GM23338 (cell line): ENCODE measurements at regions not wholly inside any gene's neighbourhood (a gene's known extent, or its start where the extent isn't known, plus 50 kb on each side); places are given as distances from the start of the nearest gene placed in this dataset.

Experiments used
- ATAC-seq: fragments of 200-7000 bp; cut with Tn5 transposase; 3 replicates; pipeline ENCODE4 v1.9.1; 2020
- DNase-seq: peaks from one replicate; pipeline ENCODE4 v3.0.0-alpha.2; 2015; ENCODE audit warnings: low spot score
- H2AFZ ChIP-seq: fragments of 200-600 bp; sonication (generic); 2 replicates; pipeline ENCODE4 v1.8.0; 2016; ENCODE audit warnings: antibody characterized with exemption, mild to moderate bottlenecking, moderate library complexity
- H3F3A ChIP-seq: fragments of 200-600 bp; sonication (generic); replicated peaks from 2 replicates; pipeline ENCODE4 v1.8.0; 2017; ENCODE audit warnings: antibody characterized with exemption, mixed run types, low read depth
- H3K27ac ChIP-seq: fragments of 200-600 bp; sonication (generic); 2 replicates; pipeline ENCODE4 v1.6.1; 2016; ENCODE audit warnings: low read depth
- H3K27me3 ChIP-seq: fragments of 200-600 bp; sonication (generic); 2 replicates; pipeline ENCODE4 v1.8.0; 2016; ENCODE audit warnings: mild to moderate bottlenecking, mixed run types, moderate library complexity; ENCODE audit not compliant: insufficient read depth
- H3K36me3 ChIP-seq: fragments of 200-600 bp; sonication (generic); 2 replicates; pipeline ENCODE4 v1.8.0; 2016; ENCODE audit warnings: mild to moderate bottlenecking; ENCODE audit not compliant: insufficient read depth
- H3K4me1 ChIP-seq: fragments of 200-600 bp; sonication (generic); 2 replicates; pipeline ENCODE4 v1.8.0; 2016; ENCODE audit warnings: mild to moderate bottlenecking, moderate library complexity; ENCODE audit not compliant: insufficient read depth
- H3K4me2 ChIP-seq: fragments of 200-600 bp; sonication (generic); 2 replicates; pipeline ENCODE4 v1.7.1; 2017; ENCODE audit warnings: mixed run types
- H3K4me3 ChIP-seq: fragments of 200-600 bp; sonication (generic); 2 replicates; pipeline ENCODE4 v1.6.1; 2016; ENCODE audit warnings: mixed run types
- H3K79me2 ChIP-seq: fragments of 200-600 bp; sonication (generic); replicated peaks from 2 replicates; pipeline ENCODE4 v1.8.0; 2017; ENCODE audit warnings: mild to moderate bottlenecking; ENCODE audit not compliant: insufficient read depth
- H3K9me2 ChIP-seq: fragments of 200-600 bp; sonication (generic); 2 replicates; pipeline ENCODE4 v1.8.0; 2017; ENCODE audit not compliant: insufficient read depth
- H4K20me1 ChIP-seq: fragments of 200-600 bp; sonication (generic); replicated peaks from 2 replicates; pipeline ENCODE4 v1.8.0; 2017; ENCODE audit warnings: mild to moderate bottlenecking; ENCODE audit not compliant: insufficient read depth
- H3K27ac Mint-ChIP-seq: 2 replicates; pipeline ENCODE4 v1.8.0; 2020; ENCODE audit warnings: inconsistent platforms, mild to moderate bottlenecking, moderate library complexity, mixed read lengths
- H3K27me3 Mint-ChIP-seq: 3 replicates; pipeline ENCODE4 v1.8.0; 2022; ENCODE audit warnings: low read depth, mild to moderate bottlenecking, moderate library complexity, mixed read lengths, inconsistent platforms; ENCODE audit not compliant: insufficient read depth, poor library complexity
- H3K36me3 Mint-ChIP-seq: 3 replicates; pipeline ENCODE4 v1.8.0; 2021; ENCODE audit warnings: low read depth, mild to moderate bottlenecking, inconsistent platforms, moderate library complexity, mixed read lengths
- H3K4me1 Mint-ChIP-seq: 3 replicates; pipeline ENCODE4 v1.8.0; 2020; ENCODE audit warnings: mild to moderate bottlenecking, inconsistent platforms, mixed read lengths
- H3K4me3 Mint-ChIP-seq: 3 replicates; pipeline ENCODE4 v1.8.0; 2021; ENCODE audit warnings: moderate library complexity, mild to moderate bottlenecking, inconsistent platforms, mixed read lengths
- H3K9me3 Mint-ChIP-seq: 3 replicates; pipeline ENCODE4 v1.8.0; 2020; ENCODE audit warnings: moderate library complexity, mild to moderate bottlenecking, inconsistent platforms, mixed read lengths
- ETS1 ChIP-seq: IDR thresholded peaks from 2 replicates; pipeline ENCODE4 v1.6.1; 2016; ENCODE audit warnings: antibody characterized with exemption
- EZH2 ChIP-seq: fragments of 200-600 bp; sonication (generic); IDR thresholded peaks from one replicate; pipeline ENCODE4 v1.8.0; 2017; ENCODE audit warnings: antibody characterized with exemption, mild to moderate bottlenecking, low read depth; ENCODE audit not compliant: unreplicated experiment
- EZH2phosphoT487 ChIP-seq: fragments of 200-600 bp; sonication (generic); IDR thresholded peaks from one replicate; pipeline ENCODE4 v1.8.1; 2018; ENCODE audit warnings: antibody characterized with exemption; ENCODE audit not compliant: unreplicated experiment
- JUNB ChIP-seq: IDR thresholded peaks from one replicate; pipeline ENCODE4 v1.6.1; 2016; ENCODE audit warnings: antibody characterized with exemption; ENCODE audit not compliant: unreplicated experiment
- NANOG ChIP-seq: IDR thresholded peaks from 2 replicates; pipeline ENCODE4 v1.6.1; 2016; ENCODE audit warnings: antibody characterized with exemption, borderline replicate concordance
- POLR2AphosphoS5 ChIP-seq: IDR thresholded peaks from 2 replicates; pipeline ENCODE4 v1.6.1; 2016; ENCODE audit warnings: antibody characterized with exemption, low read depth
- REST ChIP-seq: IDR thresholded peaks from one replicate; pipeline ENCODE4 v1.6.1; 2018; ENCODE audit warnings: antibody characterized with exemption; ENCODE audit not compliant: unreplicated experiment
- STAT1 ChIP-seq: IDR thresholded peaks from one replicate; pipeline ENCODE4 v1.6.1; 2016; ENCODE audit warnings: antibody characterized with exemption; ENCODE audit not compliant: unreplicated experiment
- ZNF114 ChIP-seq: fragments of 250-450 bp; sonication (Bioruptor Pico); IDR thresholded peaks from 2 replicates; pipeline ENCODE4 v1.5.0; 2020; ENCODE audit warnings: mild to moderate bottlenecking, moderate library complexity
- ZNF462 ChIP-seq: fragments of 250-450 bp; sonication (Bioruptor Pico); IDR thresholded peaks from 2 replicates; pipeline ENCODE4 v1.5.0; 2020; ENCODE audit warnings: mild to moderate bottlenecking, moderate library complexity
- TF ChIP-seq, protein P1 (sequence below), 2 experiments: fragments of 200-600 bp in 1 of 2; sonication (generic) in 1 of 2; conservative IDR thresholded peaks; 2 replicates each; pipeline versions ENCODE4 v1.5.1 to v1.6.1; 2016 to 2017; ENCODE audit warnings: antibody characterized with exemption in 2 of 2, low read depth in 2 of 2, mild to moderate bottlenecking in 2 of 2, moderate library complexity in 1 of 2

DNA sequence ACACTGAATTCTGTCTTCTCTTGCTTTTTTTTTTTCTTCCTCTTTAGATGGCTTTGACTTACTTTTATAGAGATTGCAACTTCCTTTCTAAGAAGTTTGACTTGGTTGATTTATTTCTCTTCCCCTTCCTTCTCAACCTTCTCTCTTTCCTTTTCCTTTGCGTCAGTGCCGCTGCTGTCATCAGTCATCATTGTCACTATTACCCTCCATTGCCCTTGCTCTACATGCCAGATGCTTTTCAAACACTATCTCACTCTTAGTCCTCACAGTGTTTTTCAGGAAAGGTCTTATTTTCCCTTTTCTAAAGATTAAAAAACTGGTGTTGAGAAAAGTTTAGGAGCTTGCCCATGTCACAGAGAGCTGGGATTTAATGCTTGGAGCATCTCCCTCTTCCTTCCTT is 74.7 kb upstream of the C11orf87 start:
- Mint-ChIP-seq H3K27me3 (peaks cover 2% of the 10 kb centered on the region), H3K9me3 (no peaks in the 10 kb centered on the region), H3K27ac (no peak overlapping the region), H3K4me1 (no peaks in the 10 kb centered on the region), H3K4me3 (no peak overlapping the region), H3K36me3 (no peaks in the 10 kb centered on the region)
- Histone ChIP-seq H3K27me3 (no peaks in the 10 kb centered on the region), H3K4me2 (no peak overlapping the region), H3K79me2 (no peaks in the 10 kb centered on the region), H3K36me3 (no peaks in the 10 kb centered on the region), H3K27ac (no peak overlapping the region), H3K4me3 (no peak overlapping the region), H3K9me2 (no peaks in the 10 kb centered on the region), H4K20me1 (no peaks in the 10 kb centered on the region), H3K4me1 (no peaks in the 10 kb centered on the region), H2AFZ (no peak overlapping the region), H3F3A (no peaks in the 10 kb centered on the region)
- no peak for ATAC-seq
- DNase-seq: no peak
- TF ChIP-seq STAT1 (no peak), EZH2phosphoT487 (no peak), NANOG (no peak), ETS1 (no peak), ZNF114 (CRISPR knock-in tag) (no peak), REST (no peak), JUNB (no peak), EZH2 (no peak), POLR2AphosphoS5 (no peak), ZNF462 (no peak)
- TF ChIP-seq, protein P1, sequence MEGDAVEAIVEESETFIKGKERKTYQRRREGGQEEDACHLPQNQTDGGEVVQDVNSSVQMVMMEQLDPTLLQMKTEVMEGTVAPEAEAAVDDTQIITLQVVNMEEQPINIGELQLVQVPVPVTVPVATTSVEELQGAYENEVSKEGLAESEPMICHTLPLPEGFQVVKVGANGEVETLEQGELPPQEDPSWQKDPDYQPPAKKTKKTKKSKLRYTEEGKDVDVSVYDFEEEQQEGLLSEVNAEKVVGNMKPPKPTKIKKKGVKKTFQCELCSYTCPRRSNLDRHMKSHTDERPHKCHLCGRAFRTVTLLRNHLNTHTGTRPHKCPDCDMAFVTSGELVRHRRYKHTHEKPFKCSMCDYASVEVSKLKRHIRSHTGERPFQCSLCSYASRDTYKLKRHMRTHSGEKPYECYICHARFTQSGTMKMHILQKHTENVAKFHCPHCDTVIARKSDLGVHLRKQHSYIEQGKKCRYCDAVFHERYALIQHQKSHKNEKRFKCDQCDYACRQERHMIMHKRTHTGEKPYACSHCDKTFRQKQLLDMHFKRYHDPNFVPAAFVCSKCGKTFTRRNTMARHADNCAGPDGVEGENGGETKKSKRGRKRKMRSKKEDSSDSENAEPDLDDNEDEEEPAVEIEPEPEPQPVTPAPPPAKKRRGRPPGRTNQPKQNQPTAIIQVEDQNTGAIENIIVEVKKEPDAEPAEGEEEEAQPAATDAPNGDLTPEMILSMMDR (conservative IDR thresholded peaks at IDR 0.05; ENCODE audit: low read depth in 2 of 2): no peak
